ENCODE measurements at regions not wholly inside any gene's neighbourhood (a gene's known extent, or its start where the extent isn't known, plus 50 kb on each side); places are given as distances from the start of the nearest gene placed in this dataset.

- Histone ChIP-seq H3K36me3 (ENCODE audit: control insufficient read depth, insufficient read depth, low read length) (no peaks in the 10 kb centered on the region), H3K27me3 (ENCODE audit: control insufficient read depth, insufficient read depth, low read length) (no peaks in the 10 kb centered on the region), H3K4me3 (ENCODE audit: low read depth, low read length) (no peak overlapping the region)
- ChIA-PET POLR2A (no interaction called here), CTCF (interaction anchor here (0.7 to 2.4 kb wide), 13 partner anchors 8 to 667 kb away, joined by 3 to 59 read pairs (median 5); no protein-coding TSS in a partner anchor)
- peak; percentile 70 for TF ChIP-seq CTCF (IDR thresholded peaks at IDR 0.05; ENCODE audit: insufficient read depth, low read depth, low read length)
- DNase-seq (ENCODE audit: low read depth), result no peak
These were observed 61.5 kb downstream of the TBXT start for GRCh38 chr6:166106076-166106686.

- ChIA-PET CTCF (interaction anchor here (0.7 to 2.4 kb wide), 11 partner anchors 8 to 228 kb away, joined by 3 to 59 read pairs (median 5); no protein-coding TSS in a partner anchor), POLR2A (no interaction called here)
- DNase-seq (ENCODE audit: low read depth), result no peak
- Histone ChIP-seq H3K4me3 (ENCODE audit: low read depth, low read length) (no peak overlapping the region), H3K27me3 (ENCODE audit: control insufficient read depth, insufficient read depth, low read length) (no peaks in the 10 kb centered on the region), H3K36me3 (ENCODE audit: control insufficient read depth, insufficient read depth, low read length) (no peaks in the 10 kb centered on the region)
- no peak for TF ChIP-seq CTCF (IDR thresholded peaks at IDR 0.05; ENCODE audit: insufficient read depth, low read depth, low read length)
These were observed 62.1 kb downstream of the TBXT start for GRCh38 chr6:166105341-166106075.

GRCh38 chr6:166104872-166105271, 62.8 kb downstream of the TBXT start:
- Histone ChIP-seq H3K27me3 (ENCODE audit: control insufficient read depth, insufficient read depth, low read length) (no peaks in the 10 kb centered on the region), H3K4me3 (ENCODE audit: low read depth, low read length) (no peak overlapping the region), H3K36me3 (ENCODE audit: control insufficient read depth, insufficient read depth, low read length) (no peaks in the 10 kb centered on the region)
- no peak for DNase-seq (ENCODE audit: low read depth)
- ChIA-PET CTCF (interaction anchor here (1.0 to 2.4 kb wide), 3 partner anchors 10 to 220 kb away, joined by 3 to 59 read pairs (median 4); no protein-coding TSS in a partner anchor), POLR2A (no interaction called here)
- no peak for TF ChIP-seq CTCF (IDR thresholded peaks at IDR 0.05; ENCODE audit: insufficient read depth, low read depth, low read length)

GRCh38 chr6:166104107-166104506, 63.5 kb downstream of the TBXT start:
- POLR2A ChIA-PET, result no interaction called here
- no peak for DNase-seq (ENCODE audit: low read depth)
- CTCF ChIA-PET, result interaction anchor here (0.6 to 1.6 kb wide), 2 partner anchors 141 to 214 kb away, joined by 3 to 8 read pairs; no protein-coding TSS in a partner anchor

More at GRCh38 chr6:166104107-166104506, 63.5 kb downstream of the TBXT start:
- TF ChIP-seq CTCF (IDR thresholded peaks at IDR 0.05; ENCODE audit: insufficient read depth, low read depth, low read length), result no peak
- Histone ChIP-seq H3K36me3 (ENCODE audit: control insufficient read depth, insufficient read depth, low read length) (no peaks in the 10 kb centered on the region), H3K4me3 (ENCODE audit: low read depth, low read length) (no peak overlapping the region), H3K27me3 (ENCODE audit: control insufficient read depth, insufficient read depth, low read length) (no peaks in the 10 kb centered on the region)
